ENCODE measurements at regions not wholly inside any gene's neighbourhood (a gene's known extent, or its start where the extent isn't known, plus 50 kb on each side); places are given as distances from the start of the nearest gene placed in this dataset.

GRCh38 chr20:54848984-54849538 lies 373.7 kb downstream of the DOK5 start:
- 59 to 75% (median 71%) methylated on average over 2 of the region's 2 CpGs for WGBS, 4 donors
- no peak for TF ChIP-seq CTCF (IDR thresholded peaks at IDR 0.05)
- TF ChIP-seq POLR2A (IDR thresholded peaks at IDR 0.05), result no peak
- ATAC-seq, result no peak
- Histone ChIP-seq H3K36me3 (no peaks in the 10 kb centered on the region), H3K27ac (no peak overlapping the region), H3K4me1 (no peaks in the 10 kb centered on the region), H3K4me3 (no peak overlapping the region), H3K9me3 (no peaks in the 10 kb centered on the region), H3K27me3 (peaks cover 0 to 4% (median 0%) of the 10 kb centered on the region in 9 donors)
- intact Hi-C loops (cut with DNase I), result no loop called here
- DNase-seq, result no peak

GRCh38 chr20:54848262-54848661 lies 372.9 kb downstream of the DOK5 start:
- no peak overlapping the region for H3K4me3 ChIP-seq
- no peaks in the 10 kb centered on the region for H3K36me3 ChIP-seq
- TF ChIP-seq CTCF (IDR thresholded peaks at IDR 0.05) (no peak), POLR2A (IDR thresholded peaks at IDR 0.05) (no peak)
- H3K4me1 ChIP-seq, result no peaks in the 10 kb centered on the region
- H3K9me3 ChIP-seq, result no peaks in the 10 kb centered on the region
- H3K27me3 ChIP-seq, result peaks cover 0 to 4% (median 0%) of the 10 kb centered on the region in 9 donors
- DNase-seq (no peak), ATAC-seq (no peak)
- WGBS, 4 donors, result 65 to 73% (median 71%) methylated on average over 5 of the region's 5 CpGs
- no peak overlapping the region for H3K27ac ChIP-seq
- intact Hi-C loops (cut with DNase I), result no loop called here

DNA sequence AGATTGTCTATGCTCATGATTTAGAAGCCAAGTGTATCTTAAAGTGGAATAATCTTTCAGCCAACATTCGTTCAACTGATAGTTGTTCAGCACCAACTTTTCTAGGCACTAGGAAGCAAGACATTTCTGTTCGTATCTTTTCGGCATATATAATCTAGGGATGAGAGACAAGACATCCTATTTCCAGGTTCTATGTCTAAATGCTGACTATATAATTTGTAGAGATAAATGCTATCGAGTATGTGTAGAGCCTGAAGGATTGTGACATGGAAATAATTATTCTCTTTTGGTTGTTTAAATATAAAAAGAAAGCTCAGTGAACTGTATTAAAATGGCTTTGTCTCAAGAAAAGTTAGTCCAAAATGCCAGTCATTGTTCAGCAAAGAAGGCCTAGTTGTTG lies 371.6 kb downstream of the DOK5 start:
- Histone ChIP-seq H3K27ac (no peak overlapping the region), H3K36me3 (no peaks in the 10 kb centered on the region), H3K4me3 (no peak overlapping the region), H3K9me3 (no peaks in the 10 kb centered on the region), H3K27me3 (peaks cover 0 to 4% (median 0%) of the 10 kb centered on the region in 9 donors), H3K4me1 (no peaks in the 10 kb centered on the region)
- ATAC-seq (no peak), DNase-seq (no peak)
- intact Hi-C loops (cut with DNase I), result no loop called here
- WGBS, 4 donors, result 85 to 88% (median 86%) methylated on average over 4 of the region's 4 CpGs
- TF ChIP-seq CTCF (IDR thresholded peaks at IDR 0.05), result no peak

- Histone ChIP-seq H3K9me3 (no peaks in the 10 kb centered on the region), H3K4me3 (no peak overlapping the region), H3K27me3 (peaks cover 0 to 5% (median 0%) of the 10 kb centered on the region in 9 donors), H3K36me3 (no peaks in the 10 kb centered on the region), H3K4me1 (no peaks in the 10 kb centered on the region), H3K27ac (no peak overlapping the region)
- intact Hi-C loops (cut with DNase I), result no loop called here
- ATAC-seq, result no peak
- DNase-seq, result no peak
- TF ChIP-seq POLR2A (IDR thresholded peaks at IDR 0.05) (no peak), CTCF (IDR thresholded peaks at IDR 0.05) (no peak)
- 69 to 77% (median 74%) methylated on average over 2 of the region's 2 CpGs for WGBS, 4 donors
Measured at GRCh38 chr20:54844346-54844745, 369.0 kb downstream of the DOK5 start.
